Mesendoderm (in vitro differentiated cells): ENCODE measurements at regions not wholly inside any gene's neighbourhood (a gene's known extent, or its start where the extent isn't known, plus 50 kb on each side); places are given as distances from the start of the nearest gene placed in this dataset.
A peak's percentile ranks its signal among the peaks of the same experiment; 100 is the strongest.
"Not testable (repeated sequence)": the region's sequence is repeated elsewhere in the genome, so short reads cannot be mapped to it uniquely, and the experiment has no call there.

ENCODE experiments used
- DNase-seq: peaks from one replicate; pipeline ENCODE4 v3.0.0; 2013
- H2AK5ac ChIP-seq: 2 replicates; pipeline ENCODE4 v1.6.1; 2013; ENCODE audit warnings: low read length, inconsistent platforms
- H2BK120ac ChIP-seq: 2 replicates; pipeline ENCODE4 v1.6.1; 2013; ENCODE audit warnings: low read depth, mild to moderate bottlenecking, low read length, moderate library complexity, mixed read lengths
- H2BK15ac ChIP-seq: replicated peaks from 2 replicates; pipeline ENCODE4 v1.6.1; 2013; ENCODE audit warnings: low read depth, mild to moderate bottlenecking, moderate library complexity
- H2BK5ac ChIP-seq: 2 replicates; pipeline ENCODE4 v1.6.1; 2013; ENCODE audit warnings: low read length, inconsistent platforms
- H3K18ac ChIP-seq: 2 replicates; pipeline ENCODE4 v1.6.1; 2013; ENCODE audit warnings: mild to moderate bottlenecking, low read length, mixed read lengths
- H3K23ac ChIP-seq: one replicate; pipeline ENCODE4 v1.6.1; 2013; ENCODE audit warnings: low read length
- H3K27ac ChIP-seq: 2 replicates; pipeline ENCODE4 v1.5.1; 2013; ENCODE audit warnings: low read depth, mild to moderate bottlenecking, inconsistent platforms, low read length, moderate library complexity
- H3K27me3 ChIP-seq: 2 replicates; pipeline ENCODE4 v1.6.1; 2013; ENCODE audit warnings: low read length, control low read depth, mild to moderate bottlenecking, inconsistent platforms; ENCODE audit not compliant: insufficient read depth, poor library complexity
- H3K36me3 ChIP-seq: 2 replicates; pipeline ENCODE4 v1.6.1; 2013; ENCODE audit warnings: low read length, inconsistent platforms; ENCODE audit not compliant: control insufficient read depth, insufficient read depth
- H3K4ac ChIP-seq: one replicate; pipeline ENCODE4 v1.6.1; 2013; ENCODE audit warnings: low read depth, mild to moderate bottlenecking, low read length, moderate library complexity
- H3K4me1 ChIP-seq: 2 replicates; pipeline ENCODE4 v1.6.1; 2013; ENCODE audit warnings: low read depth, low read length, inconsistent platforms; ENCODE audit not compliant: control insufficient read depth
- H3K4me2 ChIP-seq: 2 replicates; pipeline ENCODE4 v1.6.1; 2013; ENCODE audit warnings: low read length
- H3K4me3 ChIP-seq: 2 replicates; pipeline ENCODE4 v1.5.1; 2013; ENCODE audit warnings: mild to moderate bottlenecking, low read length
- H3K56ac ChIP-seq: one replicate; pipeline ENCODE4 v1.6.1; 2013; ENCODE audit warnings: low read length
- H3K79me1 ChIP-seq: 2 replicates; pipeline ENCODE4 v1.6.1; 2013; ENCODE audit warnings: low read length, inconsistent platforms
- H3K79me2 ChIP-seq: 2 replicates; pipeline ENCODE4 v1.6.1; 2013; ENCODE audit warnings: mild to moderate bottlenecking, low read length; ENCODE audit not compliant: control insufficient read depth, insufficient read depth
- H3K9ac ChIP-seq: 2 replicates; pipeline ENCODE4 v1.6.1; 2013; ENCODE audit warnings: low read length, inconsistent platforms
- H4K5ac ChIP-seq: one replicate; pipeline ENCODE4 v1.6.1; 2013; ENCODE audit warnings: low read length
- H4K8ac ChIP-seq: one replicate; pipeline ENCODE4 v1.6.1; 2013; ENCODE audit warnings: low read depth, mild to moderate bottlenecking, control low read depth, low read length, moderate library complexity
- WGBS: extraction: QIAGEN DNeasy Blood & Tissue Kit; methylation state at CpG from one replicate; pipeline ENCODE4 v1.1.7; 2013; ENCODE audit warnings: low lambda C conversion rate, missing lambda C conversion rate; ENCODE audit not compliant: insufficient coverage; ENCODE audit errors: extremely low coverage; 5-methylcytosine and 5-hydroxymethylcytosine counted together

- not testable (repeated sequence) for H3K27ac ChIP-seq, H2AK5ac ChIP-seq, H3K4me1 ChIP-seq, H3K4me2 ChIP-seq, H3K56ac ChIP-seq, H3K9ac ChIP-seq, H2BK120ac ChIP-seq, H3K4ac ChIP-seq, H3K27me3 ChIP-seq, H4K5ac ChIP-seq, H3K36me3 ChIP-seq, H3K23ac ChIP-seq, H2BK5ac ChIP-seq, H3K18ac ChIP-seq, H2BK15ac ChIP-seq, H3K79me1 ChIP-seq, DNase-seq, H3K4me3 ChIP-seq, H3K79me2 ChIP-seq, H4K8ac ChIP-seq
- no CpG with 5 or more reads among the region's 4 CpGs for WGBS
Measured at GRCh38 chr6:60813897-60814596, 1472.0 kb downstream of the KHDRBS2 start.

- not testable (repeated sequence) for H3K27me3 ChIP-seq, H4K8ac ChIP-seq, H3K36me3 ChIP-seq, H2BK120ac ChIP-seq, H3K4me3 ChIP-seq, H3K56ac ChIP-seq, H3K4me1 ChIP-seq, H2BK15ac ChIP-seq, H3K4me2 ChIP-seq, H3K79me1 ChIP-seq, H4K5ac ChIP-seq, H3K79me2 ChIP-seq, H3K9ac ChIP-seq, H3K23ac ChIP-seq, H3K18ac ChIP-seq, H2AK5ac ChIP-seq, H3K27ac ChIP-seq, H2BK5ac ChIP-seq, H3K4ac ChIP-seq, DNase-seq
- WGBS, result no CpG with 5 or more reads among the region's 2 CpGs
Measured at GRCh38 chr6:60810216-60810615, 1475.8 kb downstream of the KHDRBS2 start.

DNA sequence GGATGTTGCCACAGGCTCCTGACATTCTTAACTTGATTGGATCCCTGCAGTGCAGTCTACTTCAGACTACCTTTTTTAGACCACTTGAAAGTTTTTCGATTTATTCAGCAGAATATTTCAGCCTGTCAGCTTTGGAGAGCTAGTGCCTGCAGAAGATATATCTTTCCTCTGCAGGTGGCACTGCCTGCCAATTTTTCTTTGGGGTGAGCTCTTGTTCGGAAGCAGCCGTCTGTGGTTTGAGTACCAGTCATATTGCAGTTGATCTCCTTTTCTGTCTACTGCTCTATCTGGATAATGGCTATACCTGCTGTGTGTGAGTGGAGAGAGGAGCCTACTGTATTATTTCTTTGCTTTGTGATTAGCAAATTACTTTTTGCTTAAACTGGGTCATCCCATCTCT lies 1486.9 kb downstream of the KHDRBS2 start:
- H3K18ac ChIP-seq, H3K4me2 ChIP-seq, H3K56ac ChIP-seq, H2BK120ac ChIP-seq, H3K9ac ChIP-seq, H3K23ac ChIP-seq, H2BK15ac ChIP-seq, H3K4ac ChIP-seq, H4K5ac ChIP-seq, H4K8ac ChIP-seq, H2BK5ac ChIP-seq, H2AK5ac ChIP-seq, H3K4me1 ChIP-seq, H3K79me1 ChIP-seq, H3K4me3 ChIP-seq, H3K27me3 ChIP-seq, H3K27ac ChIP-seq, H3K36me3 ChIP-seq, H3K79me2 ChIP-seq: not testable (repeated sequence)
- DNase-seq, result peak; percentile 27
- WGBS, result no CpG with 5 or more reads among the region's 3 CpGs

- not testable (repeated sequence) for H3K23ac ChIP-seq, H3K4ac ChIP-seq, H4K5ac ChIP-seq, H3K56ac ChIP-seq, H3K4me1 ChIP-seq, H2BK15ac ChIP-seq, H3K27me3 ChIP-seq, H3K27ac ChIP-seq, DNase-seq, H2BK120ac ChIP-seq, H3K36me3 ChIP-seq, H2BK5ac ChIP-seq, H3K18ac ChIP-seq, H3K9ac ChIP-seq, H3K4me3 ChIP-seq, H4K8ac ChIP-seq, H3K79me1 ChIP-seq, H3K4me2 ChIP-seq, H2AK5ac ChIP-seq, H3K79me2 ChIP-seq
Measured at GRCh38 chr6:60797831-60798230, 1488.2 kb downstream of the KHDRBS2 start.

GRCh38 chr6:60789601-60790000 lies 1496.4 kb downstream of the KHDRBS2 start:
- not testable (repeated sequence) for H3K9ac ChIP-seq, H4K5ac ChIP-seq, H3K36me3 ChIP-seq, H3K56ac ChIP-seq, H2BK5ac ChIP-seq, H2AK5ac ChIP-seq, H2BK15ac ChIP-seq, DNase-seq, H3K27me3 ChIP-seq, H3K79me2 ChIP-seq, H3K18ac ChIP-seq, H2BK120ac ChIP-seq, H3K27ac ChIP-seq, H3K4me3 ChIP-seq, H3K4me1 ChIP-seq, H3K79me1 ChIP-seq, H3K4ac ChIP-seq, H3K4me2 ChIP-seq, H4K8ac ChIP-seq, H3K23ac ChIP-seq
- WGBS, result no CpG with 5 or more reads among the region's 13 CpGs
